DMS153 treated with DMSO at 0.1 percent for 48 hours (cell line): ENCODE measurements at regions not wholly inside any gene's neighbourhood (a gene's known extent, or its start where the extent isn't known, plus 50 kb on each side); places are given as distances from the start of the nearest gene placed in this dataset.
"Not testable (repeated sequence)": the region's sequence is repeated elsewhere in the genome, so short reads cannot be mapped to it uniquely, and the experiment has no call there.

Experiments
- DNase-seq: peaks from one replicate; lab custom pipeline; 2025; ENCODE audit not compliant: unreplicated experiment; lab: John Stamatoyannopoulos, UW

- no peak for DNase-seq
These were observed 99.2 kb upstream of the UXS1 start for GRCh38 chr2:106293271-106293783.

GRCh38 chr2:106292627-106293026, 98.5 kb upstream of the UXS1 start:
- no peak for DNase-seq

- DNase-seq, result no peak
These were observed 94.8 kb upstream of the UXS1 start for GRCh38 chr2:106288873-106289272.

- DNase-seq, result no peak
These were observed 91.2 kb upstream of the UXS1 start for GRCh38 chr2:106285237-106285829.

GRCh38 chr2:106284691-106285202, 90.6 kb upstream of the UXS1 start:
- DNase-seq, result no peak

GRCh38 chr2:106284255-106284654, 90.2 kb upstream of the UXS1 start:
- DNase-seq, result no peak

GRCh38 chr2:106283228-106284152, 89.4 kb upstream of the UXS1 start:
- not testable (repeated sequence) for DNase-seq

- no peak for DNase-seq
These were observed 88.5 kb upstream of the UXS1 start for GRCh38 chr2:106282462-106283170.

- not testable (repeated sequence) for DNase-seq
These were observed 87.9 kb upstream of the UXS1 start for GRCh38 chr2:106281907-106282430.

- no peak for DNase-seq
These were observed 86.8 kb upstream of the UXS1 start for GRCh38 chr2:106280722-106281446.

- no peak for DNase-seq
These were observed 86.1 kb upstream of the UXS1 start for GRCh38 chr2:106280224-106280623.

- no peak for DNase-seq
These were observed 84.2 kb upstream of the UXS1 start for GRCh38 chr2:106278112-106278876.

GRCh38 chr2:106277426-106277825, 83.3 kb upstream of the UXS1 start:
- no peak for DNase-seq

GRCh38 chr2:106275971-106276370, 81.9 kb upstream of the UXS1 start:
- DNase-seq, result no peak

GRCh38 chr2:106274668-106275067, 80.6 kb upstream of the UXS1 start:
- DNase-seq, result no peak

GRCh38 chr2:106272216-106272807, 78.2 kb upstream of the UXS1 start:
- DNase-seq, result no peak

- no peak for DNase-seq
These were observed 76.4 kb upstream of the UXS1 start for GRCh38 chr2:106270471-106270891.

GRCh38 chr2:106269591-106270291, 75.6 kb upstream of the UXS1 start:
- DNase-seq, result peak; percentile 51

GRCh38 chr2:106267997-106268396, 73.9 kb upstream of the UXS1 start:
- DNase-seq, result no peak
